ENCODE measurements at regions not wholly inside any gene's neighbourhood (a gene's known extent, or its start where the extent isn't known, plus 50 kb on each side); places are given as distances from the start of the nearest gene placed in this dataset.

GRCh38 chr1:209427811-209428210 lies 155.7 kb upstream of the CAMK1G start:
- H3K79me2 ChIP-seq (ENCODE audit: low read length), result no peaks in the 10 kb centered on the region
- H3K9ac ChIP-seq (ENCODE audit: low read length), result no peak overlapping the region
- no peaks in the 10 kb centered on the region for H3K36me3 ChIP-seq (replicated peaks; ENCODE audit: insufficient read depth, low read length)
- no peak overlapping the region for H2AFZ ChIP-seq (ENCODE audit: low read length)
- TF ChIP-seq EZH2phosphoT487 (IDR thresholded peaks at IDR 0.05; ENCODE audit: low read length) (no peak), EZH2 (optimal IDR thresholded peaks at IDR 0.05; ENCODE audit: low read depth, low read length) (no peak), CTCF (IDR thresholded peaks at IDR 0.05; ENCODE audit: low read length) (no peak)
- no peak for DNase-seq
- no peaks in the 10 kb centered on the region for H3K9me3 ChIP-seq (replicated peaks; ENCODE audit: insufficient read depth, low read length)
- H3K27ac ChIP-seq (ENCODE audit: low read length), result no peak overlapping the region
- H3K4me1 ChIP-seq (ENCODE audit: low read length), result no peaks in the 10 kb centered on the region
- H3K9me2 ChIP-seq (replicated peaks; ENCODE audit: insufficient read depth, low read length), result no peaks in the 10 kb centered on the region
- no peak overlapping the region for H3K4me3 ChIP-seq (ENCODE audit: low read length)
- no peaks in the 10 kb centered on the region for H4K20me1 ChIP-seq (ENCODE audit: insufficient read depth, low read length)
- no peaks in the 10 kb centered on the region for H3F3A ChIP-seq (ENCODE audit: insufficient read depth, low read length)
- H3K27me3 ChIP-seq (replicated peaks; ENCODE audit: insufficient read depth, low read length), result no peaks in the 10 kb centered on the region
- no peak overlapping the region for H3K4me2 ChIP-seq (ENCODE audit: low read depth, low read length)

GRCh38 chr1:209428241-209428921 lies 155.1 kb upstream of the CAMK1G start:
- Histone ChIP-seq H3K9me2 (replicated peaks; ENCODE audit: insufficient read depth, low read length) (no peaks in the 10 kb centered on the region), H3K4me1 (ENCODE audit: low read length) (no peaks in the 10 kb centered on the region), H3K36me3 (replicated peaks; ENCODE audit: insufficient read depth, low read length) (no peaks in the 10 kb centered on the region), H3K9ac (ENCODE audit: low read length) (no peak overlapping the region), H3K27me3 (replicated peaks; ENCODE audit: insufficient read depth, low read length) (no peaks in the 10 kb centered on the region), H3K9me3 (replicated peaks; ENCODE audit: insufficient read depth, low read length) (no peaks in the 10 kb centered on the region), H4K20me1 (ENCODE audit: insufficient read depth, low read length) (no peaks in the 10 kb centered on the region), H2AFZ (ENCODE audit: low read length) (no peak overlapping the region), H3K4me2 (ENCODE audit: low read depth, low read length) (0 out of 2 replicates have a peak overlapping the region, but pooled peaks have one; percentile 1), H3K79me2 (ENCODE audit: low read length) (no peaks in the 10 kb centered on the region), H3F3A (ENCODE audit: insufficient read depth, low read length) (no peaks in the 10 kb centered on the region), H3K4me3 (ENCODE audit: low read length) (no peak overlapping the region), H3K27ac (ENCODE audit: low read length) (no peak overlapping the region)
- peak; percentile 41 for DNase-seq
- TF ChIP-seq EZH2 (optimal IDR thresholded peaks at IDR 0.05; ENCODE audit: low read depth, low read length) (no peak), EZH2phosphoT487 (IDR thresholded peaks at IDR 0.05; ENCODE audit: low read length) (no peak), CTCF (IDR thresholded peaks at IDR 0.05; ENCODE audit: low read length) (no peak)

- no peaks in the 10 kb centered on the region for H3K9me2 ChIP-seq (replicated peaks; ENCODE audit: insufficient read depth, low read length)
- H3K9ac ChIP-seq (ENCODE audit: low read length), result no peak overlapping the region
- H2AFZ ChIP-seq (ENCODE audit: low read length), result no peak overlapping the region
- TF ChIP-seq EZH2 (optimal IDR thresholded peaks at IDR 0.05; ENCODE audit: low read depth, low read length) (no peak), EZH2phosphoT487 (IDR thresholded peaks at IDR 0.05; ENCODE audit: low read length) (no peak), CTCF (IDR thresholded peaks at IDR 0.05; ENCODE audit: low read length) (no peak)
- H3K36me3 ChIP-seq (replicated peaks; ENCODE audit: insufficient read depth, low read length), result no peaks in the 10 kb centered on the region
- no peak for DNase-seq
- no peak overlapping the region for H3K4me2 ChIP-seq (ENCODE audit: low read depth, low read length)
- no peak overlapping the region for H3K27ac ChIP-seq (ENCODE audit: low read length)
- no peaks in the 10 kb centered on the region for H3F3A ChIP-seq (ENCODE audit: insufficient read depth, low read length)
- no peaks in the 10 kb centered on the region for H3K4me1 ChIP-seq (ENCODE audit: low read length)
- H3K79me2 ChIP-seq (ENCODE audit: low read length), result no peaks in the 10 kb centered on the region
- H3K4me3 ChIP-seq (ENCODE audit: low read length), result no peak overlapping the region
- no peaks in the 10 kb centered on the region for H3K27me3 ChIP-seq (replicated peaks; ENCODE audit: insufficient read depth, low read length)
- H3K9me3 ChIP-seq (replicated peaks; ENCODE audit: insufficient read depth, low read length), result no peaks in the 10 kb centered on the region
- no peaks in the 10 kb centered on the region for H4K20me1 ChIP-seq (ENCODE audit: insufficient read depth, low read length)
These were observed 153.9 kb upstream of the CAMK1G start for GRCh38 chr1:209429611-209430010.

All from MM.1S (cell line).